GM21737 (cell line): ENCODE measurements at regions not wholly inside any gene's neighbourhood (a gene's known extent, or its start where the extent isn't known, plus 50 kb on each side); places are given as distances from the start of the nearest gene placed in this dataset.
"Not testable (repeated sequence)": the region's sequence is repeated elsewhere in the genome, so short reads cannot be mapped to it uniquely, and the experiment has no call there.

Source experiments
- ATAC-seq: cut with Tn5 transposase; IDR thresholded peaks from one replicate; pipeline ENCODE4 v1.9.1; 2021; ENCODE audit warnings: mild to moderate bottlenecking, moderate library complexity; ENCODE audit not compliant: unreplicated experiment

DNA sequence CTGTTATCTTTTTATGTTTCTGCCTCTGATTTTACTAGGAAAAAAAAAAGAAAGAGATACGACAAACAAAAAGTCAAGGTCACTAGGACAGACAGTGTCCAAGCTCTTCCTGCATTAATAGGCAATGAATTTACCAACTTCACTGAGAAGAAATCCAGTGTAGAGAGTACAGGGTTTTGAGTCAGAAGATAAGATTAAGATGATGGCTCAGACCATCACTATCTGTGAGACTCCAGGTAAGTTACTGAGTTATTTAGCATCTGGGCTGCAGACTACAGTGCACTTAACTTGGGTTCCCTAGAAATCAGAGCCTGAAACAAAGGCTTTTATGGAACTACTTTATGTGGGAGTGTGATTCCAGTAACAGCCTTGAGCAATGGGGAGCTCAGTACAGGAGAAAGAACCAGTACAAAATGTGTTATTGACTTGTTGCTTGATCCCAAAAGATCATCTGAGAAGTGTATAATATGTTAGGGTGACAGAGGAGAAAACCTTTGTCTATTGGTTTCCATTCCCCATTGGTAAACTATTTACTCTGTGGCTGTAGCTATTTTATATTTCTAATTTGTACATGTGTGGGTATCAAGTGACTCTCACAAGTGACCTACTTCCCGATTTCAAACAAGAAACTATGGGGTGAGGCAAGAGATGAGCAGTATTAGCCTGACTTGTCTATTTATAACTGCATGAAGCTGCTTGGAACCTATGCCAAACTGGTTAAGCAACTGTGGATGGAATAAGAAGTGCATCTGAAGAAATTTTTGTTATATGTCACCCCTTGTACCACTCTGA, 395.8 kb downstream of the RAB38 start:
- no peak for ATAC-seq

DNA sequence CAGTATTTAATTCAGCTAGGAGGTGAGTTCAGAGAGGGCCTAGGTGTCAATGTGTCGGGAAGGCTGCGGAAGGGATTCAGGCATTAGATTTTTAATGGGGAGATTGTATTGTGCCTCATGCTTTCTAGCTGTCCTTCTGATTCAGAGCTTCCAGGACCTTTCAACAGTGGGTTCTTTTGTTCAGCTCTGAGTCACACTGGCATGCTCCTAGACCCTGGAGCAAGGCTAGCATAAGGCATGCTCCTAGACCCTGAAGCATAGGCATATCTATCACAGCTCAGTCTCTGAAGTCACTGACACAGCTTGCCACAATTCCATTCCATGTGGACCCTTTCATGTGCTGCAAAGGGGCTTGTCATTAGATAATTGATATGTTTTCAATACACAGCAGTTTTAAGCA, 396.9 kb downstream of the RAB38 start:
- ATAC-seq, result no peak

DNA sequence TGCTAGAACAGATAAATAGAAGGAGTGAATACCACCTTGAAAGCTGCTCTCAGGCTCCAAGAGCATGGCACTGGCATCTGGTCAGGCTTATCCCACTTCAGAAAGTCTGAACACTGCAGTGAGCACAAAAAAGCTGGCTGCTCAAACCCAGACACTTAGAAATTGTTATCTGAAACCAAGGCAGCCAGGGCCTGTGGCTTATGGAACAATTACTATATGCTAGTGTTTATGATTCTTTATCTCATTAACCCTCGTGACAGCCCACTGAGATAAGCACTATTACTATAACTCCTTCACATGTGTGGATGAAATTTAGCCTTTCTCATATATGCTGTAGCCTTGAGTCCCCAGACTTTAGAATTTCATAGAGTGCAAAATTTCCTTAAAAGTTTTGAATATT, 400.2 kb downstream of the RAB38 start:
- ATAC-seq, result no peak

GRCh38 chr11:87769661-87770060, 405.6 kb downstream of the RAB38 start:
- ATAC-seq, result no peak

GRCh38 chr11:87767615-87768014, 407.6 kb downstream of the RAB38 start:
- ATAC-seq, result no peak

GRCh38 chr11:87764075-87764474, 411.2 kb downstream of the RAB38 start:
- ATAC-seq, result not testable (repeated sequence)

GRCh38 chr11:87754685-87755084, 420.6 kb downstream of the RAB38 start:
- no peak for ATAC-seq

DNA sequence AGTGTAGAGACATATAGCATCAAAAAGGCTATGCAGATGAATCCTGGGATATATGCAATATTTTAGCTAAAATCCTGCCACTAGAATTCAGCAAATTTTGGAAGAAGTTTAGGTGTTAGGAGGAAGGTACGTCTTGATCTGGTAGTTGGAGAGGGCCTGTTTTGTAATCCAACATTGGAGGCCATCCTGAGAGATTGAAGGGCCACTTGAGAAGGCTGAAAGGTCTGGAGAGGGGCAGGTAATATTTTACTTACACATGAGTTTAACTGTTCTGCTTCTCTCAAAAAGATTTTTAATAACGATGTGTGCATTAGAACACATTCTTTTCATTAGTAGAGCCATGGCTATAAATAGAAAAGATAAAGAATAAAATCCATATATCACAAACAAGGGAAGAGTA, 422.1 kb downstream of the RAB38 start:
- no peak for ATAC-seq

DNA sequence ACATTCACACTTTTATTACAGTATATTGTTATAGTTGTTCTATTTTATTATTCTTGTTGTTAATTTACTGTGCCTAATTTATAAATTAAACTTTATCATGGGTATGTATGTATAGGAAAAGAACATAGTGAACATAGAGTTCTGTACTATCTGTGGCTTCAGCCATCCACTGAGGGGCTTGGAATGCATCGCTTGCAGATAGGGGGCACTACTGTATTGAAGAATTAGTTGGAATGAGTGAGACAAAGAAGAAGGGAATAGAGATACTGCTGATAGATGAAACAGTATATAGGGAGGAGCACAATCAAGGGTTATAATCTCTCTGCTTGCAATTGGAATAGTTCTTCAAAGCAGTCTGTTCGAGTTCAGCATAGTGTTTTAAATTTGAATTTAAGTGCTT, 432.2 kb downstream of the RAB38 start:
- no peak for ATAC-seq

DNA sequence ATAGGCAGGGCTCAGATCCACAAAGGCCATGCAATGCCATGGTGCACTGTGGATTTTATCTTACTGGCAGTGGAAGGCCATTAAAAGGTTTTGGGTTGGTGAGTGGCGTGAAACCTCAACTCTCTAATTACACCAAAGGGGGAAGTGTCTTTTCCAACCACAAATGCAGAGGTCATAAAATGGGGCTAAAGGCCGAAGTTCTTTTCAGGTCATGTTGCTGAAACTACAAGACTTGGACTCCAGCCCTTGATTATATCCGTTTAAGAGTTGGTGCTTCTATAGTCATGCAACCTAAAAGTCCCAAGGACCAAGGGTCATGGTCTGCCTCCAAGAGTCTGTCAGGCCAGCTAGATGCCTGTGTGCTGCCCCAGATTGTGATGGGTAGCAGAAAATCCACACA, 434.3 kb downstream of the RAB38 start:
- ATAC-seq, result no peak

DNA sequence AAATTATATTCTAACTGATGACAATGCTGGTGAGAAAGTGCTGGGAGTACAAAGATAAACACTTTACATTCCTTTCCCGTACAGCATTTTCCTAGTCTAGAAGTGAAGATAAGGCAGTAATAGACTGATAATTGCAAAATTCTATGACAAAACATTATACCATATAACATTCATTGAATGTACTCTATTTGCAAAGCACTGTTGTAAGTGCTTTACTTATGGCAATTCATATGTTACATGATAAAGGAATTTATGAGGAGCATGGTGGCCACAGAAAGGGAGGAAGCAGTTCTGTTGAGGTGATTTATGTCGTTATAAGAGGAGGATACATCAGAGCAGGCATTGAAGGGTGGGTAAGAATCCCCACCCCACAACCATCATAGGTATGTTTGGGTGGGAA, 434.8 kb downstream of the RAB38 start:
- ATAC-seq, result no peak

DNA sequence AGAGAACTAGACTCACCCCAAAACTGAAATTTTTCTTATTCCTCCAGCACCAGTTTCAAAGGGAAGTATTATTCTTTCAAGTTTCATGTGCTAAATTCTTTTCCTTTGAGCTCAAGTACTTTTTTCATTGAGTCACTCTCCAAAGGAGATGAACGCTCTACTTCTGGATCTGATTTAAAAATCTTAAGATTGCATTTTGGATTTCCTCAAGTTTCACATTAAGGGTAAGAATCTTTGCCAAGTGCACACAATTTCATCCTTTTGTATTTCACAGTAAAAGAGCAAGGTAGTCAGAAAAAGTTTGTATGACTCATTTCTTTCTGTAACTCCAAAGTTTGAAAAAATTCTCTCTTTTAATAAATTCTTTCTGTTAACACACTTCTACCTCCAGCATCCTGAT, 435.5 kb downstream of the RAB38 start:
- ATAC-seq, result no peak

- ATAC-seq, result no peak
Measured at GRCh38 chr11:87739261-87739660, 436.0 kb downstream of the RAB38 start.

DNA sequence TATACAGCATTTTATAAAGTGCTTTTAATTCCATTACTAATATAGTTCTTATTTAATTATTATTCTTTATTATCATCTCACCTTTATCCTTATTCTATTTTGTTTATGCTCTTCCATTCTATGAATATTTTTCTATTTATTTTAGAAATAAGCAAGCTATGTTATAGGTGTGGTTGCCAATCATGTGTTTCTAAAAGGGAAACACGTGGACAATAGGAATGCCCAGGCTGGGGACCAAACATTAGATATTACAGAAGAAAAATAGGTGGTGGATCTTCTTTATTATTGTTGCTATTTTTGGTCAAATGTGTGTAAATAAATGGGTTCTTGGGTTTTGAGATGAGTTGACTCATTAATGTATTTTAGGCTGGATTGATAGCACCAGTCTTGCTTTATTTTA, 438.3 kb downstream of the RAB38 start:
- no peak for ATAC-seq

GRCh38 chr11:87726506-87726905, 448.7 kb downstream of the RAB38 start:
- ATAC-seq, result no peak

GRCh38 chr11:87724358-87724757, 450.9 kb downstream of the RAB38 start:
- ATAC-seq, result no peak

GRCh38 chr11:87722756-87723565, 452.3 kb downstream of the RAB38 start:
- no peak for ATAC-seq

- no peak for ATAC-seq
Measured at GRCh38 chr11:87719326-87720073, 455.7 kb downstream of the RAB38 start.

- no peak for ATAC-seq
Measured at GRCh38 chr11:87712802-87713202, 462.4 kb downstream of the RAB38 start.

GRCh38 chr11:87712391-87712790, 462.9 kb downstream of the RAB38 start:
- no peak for ATAC-seq

DNA sequence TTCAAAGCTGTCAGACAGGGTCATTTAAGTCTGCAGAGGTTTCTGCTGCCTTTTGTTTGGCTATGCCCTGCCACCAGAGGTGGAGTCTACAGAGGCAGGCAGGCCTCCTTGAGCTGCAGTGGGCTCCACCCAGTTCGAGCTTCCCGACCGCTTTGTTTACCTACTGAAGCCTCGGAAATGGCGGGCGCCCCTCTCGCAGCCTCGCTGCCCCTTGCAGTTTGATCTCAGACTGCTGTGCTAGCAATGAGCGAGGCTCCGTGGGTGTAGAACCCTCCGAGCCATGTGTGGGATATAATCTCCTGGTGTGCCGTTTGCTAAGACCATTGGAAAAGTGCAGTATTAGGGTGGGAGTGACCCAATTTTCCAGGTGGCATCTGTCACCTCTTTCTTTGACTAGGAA, 471.7 kb downstream of the RAB38 start:
- not testable (repeated sequence) for ATAC-seq

GRCh38 chr11:87675993-87676392, 499.2 kb downstream of the RAB38 start:
- ATAC-seq, result no peak
